ENCODE measurements at regions not wholly inside any gene's neighbourhood (a gene's known extent, or its start where the extent isn't known, plus 50 kb on each side); places are given as distances from the start of the nearest gene placed in this dataset.

DNA sequence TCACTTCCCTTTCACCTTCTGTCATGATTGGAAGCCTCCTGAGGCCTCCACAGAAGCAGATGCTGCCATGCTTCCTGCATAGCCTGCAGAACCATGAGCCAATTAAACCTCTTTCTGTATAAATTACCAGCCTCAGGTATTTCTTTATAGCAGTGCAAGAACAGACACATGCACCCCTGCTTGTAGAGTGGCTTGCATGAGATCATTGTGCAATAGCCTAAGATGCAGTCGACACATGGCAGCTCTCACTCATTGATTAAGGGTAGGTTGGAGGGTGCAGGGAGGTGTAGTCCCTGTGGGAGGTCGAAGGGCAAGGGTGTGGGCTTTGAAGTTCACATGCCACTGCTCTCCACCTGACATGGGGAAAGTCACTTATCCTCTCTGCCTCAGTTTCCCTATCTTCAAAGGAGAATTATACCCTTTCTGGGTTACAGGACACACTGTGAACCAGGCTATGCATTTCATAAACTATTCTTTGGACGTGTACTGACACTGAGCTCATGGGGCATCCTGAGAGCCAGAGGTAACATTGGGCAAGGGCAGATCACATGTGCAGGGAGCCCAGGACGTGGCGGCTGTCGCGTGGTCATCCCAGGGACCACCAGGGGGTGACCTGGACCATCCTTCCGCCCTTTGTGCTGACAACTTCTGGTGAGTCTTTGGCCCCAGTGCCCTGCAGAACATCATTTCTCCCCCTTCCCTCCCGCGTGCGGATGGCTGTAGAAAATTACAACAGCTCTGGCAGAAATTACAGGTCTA is 69.2 kb upstream of the SHANK2 start:
- no peak for TF ChIP-seq EZH2 (IDR thresholded peaks at IDR 0.05)
- TF ChIP-seq POLR2AphosphoS5 (IDR thresholded peaks at IDR 0.05; ENCODE audit: borderline replicate concordance, low read depth, low read length) = no peak

Measured in SK-N-MC (cell line).